SK-N-SH (cell line): ENCODE measurements at regions not wholly inside any gene's neighbourhood (a gene's known extent, or its start where the extent isn't known, plus 50 kb on each side); places are given as distances from the start of the nearest gene placed in this dataset.

Source experiments
- CTCF ChIP-seq: fragments of 200-600 bp; sonication (generic); IDR thresholded peaks from 2 replicates; pipeline ENCODE4 v1.6.1; 2017; ENCODE audit warnings: antibody characterized with exemption, mild to moderate bottlenecking, moderate library complexity
- GATA2 ChIP-seq: sonication (generic); formaldehyde crosslinking; IDR thresholded peaks from 2 replicates; pipeline ENCODE4 v1.5.0; 2020; ENCODE audit warnings: mild to moderate bottlenecking, missing genetic modification reagents
- REST ChIP-seq: IDR thresholded peaks from 2 replicates; pipeline ENCODE4 v1.6.1; 2012; ENCODE audit warnings: mild to moderate bottlenecking, low read depth, low read length, moderate library complexity
- SIN3A ChIP-seq: IDR thresholded peaks from 2 replicates; pipeline ENCODE4 v1.6.1; 2012; ENCODE audit warnings: low read depth, mild to moderate bottlenecking, low read length, moderate library complexity, borderline replicate concordance
- SMC3 ChIP-seq: IDR thresholded peaks from 2 replicates; pipeline ENCODE4 v1.6.1; 2012; ENCODE audit warnings: low read depth, low read length, improper control_type of control experiment
- TEAD4 ChIP-seq: IDR thresholded peaks from 2 replicates; pipeline ENCODE4 v1.4.0; 2012; ENCODE audit warnings: mild to moderate bottlenecking, borderline replicate concordance; ENCODE audit not compliant: insufficient read depth
- TF ChIP-seq, protein P1 (sequence below): IDR thresholded peaks from 2 replicates; pipeline ENCODE4; 2012

- TF ChIP-seq, protein P1, sequence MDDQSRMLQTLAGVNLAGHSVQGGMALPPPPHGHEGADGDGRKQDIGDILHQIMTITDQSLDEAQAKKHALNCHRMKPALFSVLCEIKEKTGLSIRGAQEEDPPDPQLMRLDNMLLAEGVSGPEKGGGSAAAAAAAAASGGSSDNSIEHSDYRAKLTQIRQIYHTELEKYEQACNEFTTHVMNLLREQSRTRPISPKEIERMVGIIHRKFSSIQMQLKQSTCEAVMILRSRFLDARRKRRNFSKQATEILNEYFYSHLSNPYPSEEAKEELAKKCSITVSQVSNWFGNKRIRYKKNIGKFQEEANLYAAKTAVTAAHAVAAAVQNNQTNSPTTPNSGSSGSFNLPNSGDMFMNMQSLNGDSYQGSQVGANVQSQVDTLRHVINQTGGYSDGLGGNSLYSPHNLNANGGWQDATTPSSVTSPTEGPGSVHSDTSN, result no peak
- TF ChIP-seq CTCF, result no peak
- no peak for TF ChIP-seq REST
- TF ChIP-seq GATA2, result no peak
- TF ChIP-seq SIN3A, result no peak
- TF ChIP-seq TEAD4, result no peak
- no peak for TF ChIP-seq SMC3
These were observed 104.4 kb upstream of the DCAF8L1 start for GRCh38 chrX:28085653-28086052.
